GM21529 (cell line): ENCODE measurements at regions not wholly inside any gene's neighbourhood (a gene's known extent, or its start where the extent isn't known, plus 50 kb on each side); places are given as distances from the start of the nearest gene placed in this dataset.
"Not testable (repeated sequence)": the region's sequence is repeated elsewhere in the genome, so short reads cannot be mapped to it uniquely, and the experiment has no call there.

Experiments
- ATAC-seq: cut with Tn5 transposase; IDR thresholded peaks from one replicate; pipeline ENCODE4 v1.9.1; 2021; ENCODE audit not compliant: unreplicated experiment

DNA sequence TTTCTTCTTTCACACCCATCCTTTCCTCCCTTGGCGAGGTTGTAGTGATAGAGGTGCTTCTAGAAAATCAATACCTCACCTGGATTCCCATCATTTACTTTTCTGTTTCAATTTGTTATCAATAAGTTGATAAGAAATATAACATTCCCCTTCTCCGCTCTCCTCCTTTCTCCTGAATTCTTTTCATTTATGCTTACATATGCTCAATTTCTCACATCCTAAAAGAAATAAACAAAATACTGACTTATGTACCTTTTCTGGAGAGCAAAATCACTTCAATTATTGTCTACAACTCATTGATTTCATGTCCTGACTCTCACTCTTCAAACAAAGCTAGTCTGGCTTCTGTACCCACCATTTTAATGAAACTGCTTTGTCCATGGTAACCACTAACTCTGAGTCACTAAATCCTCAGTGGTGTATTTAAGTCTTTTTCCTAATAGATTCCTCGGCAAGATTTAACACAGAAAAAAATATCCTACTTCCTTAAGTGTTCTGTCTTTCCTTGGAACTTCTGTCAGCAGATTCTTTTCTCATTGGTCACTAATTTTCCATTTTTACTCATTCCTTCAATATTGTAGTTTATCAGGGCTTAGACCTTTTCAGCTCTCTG is 289.6 kb downstream of the RFPL4B start:
- no peak for ATAC-seq

DNA sequence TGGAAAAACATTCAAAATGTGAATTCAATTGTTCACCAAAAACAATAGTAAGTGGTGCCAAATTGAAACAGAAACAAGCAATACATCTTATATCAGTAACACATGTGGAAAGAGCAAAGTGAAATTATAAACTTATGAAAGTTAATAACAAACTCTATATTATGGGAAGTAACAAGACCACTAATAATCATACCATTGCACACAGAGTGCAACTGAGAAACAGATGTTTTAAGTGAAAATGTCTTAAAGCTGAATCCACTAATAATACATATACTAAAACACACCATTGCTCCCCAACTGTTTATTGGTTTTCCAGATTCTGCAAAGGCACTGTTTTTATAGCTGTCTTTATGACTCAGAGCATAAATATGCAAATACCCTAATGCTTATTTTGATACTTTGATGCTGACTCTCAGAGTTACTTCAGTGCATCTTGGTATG is 292.3 kb downstream of the RFPL4B start:
- peak; percentile 41 for ATAC-seq

DNA sequence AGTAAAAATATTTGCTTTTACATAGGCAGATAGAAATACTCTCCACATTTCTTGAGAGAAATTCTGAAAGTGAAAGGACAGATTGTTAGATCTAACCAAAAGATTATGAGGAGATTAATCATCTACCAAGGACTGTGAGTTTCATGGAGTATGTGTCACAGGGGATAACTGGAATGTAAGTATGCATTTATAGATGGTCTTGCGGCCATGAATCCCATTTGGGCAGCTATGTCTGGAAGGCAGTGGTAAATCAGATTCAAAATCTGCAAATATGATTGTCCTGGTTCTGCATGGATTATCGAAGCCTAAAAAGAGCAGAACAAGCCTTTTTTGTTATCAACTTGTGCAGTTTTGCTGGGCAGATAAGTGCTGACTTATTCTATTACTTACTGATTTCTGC is 293.8 kb downstream of the RFPL4B start:
- no peak for ATAC-seq

DNA sequence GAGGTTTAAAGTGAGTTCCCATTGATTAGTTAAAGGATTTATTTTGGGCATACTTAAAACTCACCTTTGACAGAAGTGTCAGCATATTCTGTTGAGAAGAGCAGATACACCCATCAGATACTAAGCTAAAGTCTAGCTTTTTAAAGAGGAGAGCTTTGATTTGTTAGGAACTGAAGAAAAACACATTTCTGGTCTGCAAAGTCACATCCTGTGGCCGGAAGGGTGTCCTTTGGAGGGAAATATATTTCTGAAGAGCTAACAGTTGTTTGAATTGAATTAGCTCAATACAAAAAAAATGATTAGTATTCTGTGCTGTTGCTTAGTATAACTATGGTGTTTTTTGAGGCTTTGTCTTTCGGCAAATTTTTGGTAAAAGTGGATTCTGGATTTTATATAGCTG is 302.7 kb downstream of the RFPL4B start:
- no peak for ATAC-seq

DNA sequence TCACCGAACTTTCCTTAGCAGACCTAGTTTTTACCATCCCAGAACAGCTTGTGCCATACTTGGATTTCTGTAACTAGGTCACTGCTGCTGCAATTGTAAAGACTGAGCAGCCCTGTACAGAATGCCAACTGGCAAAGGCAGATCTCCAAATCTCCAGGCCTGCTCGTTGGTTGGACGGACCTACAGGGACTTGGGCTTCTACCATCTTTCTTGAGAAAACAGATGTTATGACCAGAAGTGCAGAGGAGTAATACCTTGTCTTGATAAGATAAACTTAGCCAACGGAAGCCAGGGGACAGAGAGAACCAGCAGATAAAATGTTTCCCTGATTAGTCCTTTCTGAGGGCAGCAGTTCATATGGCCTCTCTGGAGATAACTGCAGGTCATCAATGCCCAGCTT is 304.1 kb downstream of the RFPL4B start:
- ATAC-seq: no peak

DNA sequence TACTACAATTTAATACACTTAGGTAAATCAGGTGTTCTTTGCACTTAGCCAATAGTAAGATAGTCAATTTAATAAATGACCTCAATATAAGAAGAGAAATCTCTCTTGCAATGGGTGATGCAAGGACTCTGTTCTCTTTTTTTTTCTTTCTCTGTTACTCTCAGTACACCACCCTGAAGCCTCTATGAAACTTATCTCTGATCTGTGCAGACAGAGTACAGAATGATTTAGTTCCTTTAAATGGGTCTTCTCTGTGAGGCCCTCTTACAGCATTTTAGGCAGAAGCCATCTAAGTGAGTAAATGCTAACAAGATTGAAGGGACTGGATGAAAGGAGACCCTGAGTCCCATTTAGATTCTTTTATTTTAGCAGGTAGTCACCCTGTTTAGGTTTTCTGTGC is 312.8 kb downstream of the RFPL4B start:
- ATAC-seq: no peak

DNA sequence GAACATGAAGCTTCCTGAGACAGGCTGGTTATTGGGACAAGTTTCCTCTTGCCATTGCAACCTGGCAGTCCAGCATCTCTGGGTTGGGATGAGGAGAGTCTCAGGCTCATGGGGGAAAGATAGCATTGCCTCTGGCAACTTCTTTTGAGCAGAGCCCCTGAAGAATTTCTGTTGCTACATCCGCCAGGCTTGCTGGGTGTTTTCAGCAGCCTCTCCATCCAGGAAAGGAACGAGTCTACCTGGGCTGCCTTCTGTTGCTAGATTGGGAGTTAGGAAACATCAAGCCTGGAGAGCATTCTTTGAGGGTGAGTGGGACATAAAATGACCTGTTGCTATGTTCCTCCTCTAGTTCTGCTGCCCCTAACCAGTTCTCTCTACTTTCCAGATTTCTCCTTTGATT is 313.5 kb downstream of the RFPL4B start:
- no peak for ATAC-seq

DNA sequence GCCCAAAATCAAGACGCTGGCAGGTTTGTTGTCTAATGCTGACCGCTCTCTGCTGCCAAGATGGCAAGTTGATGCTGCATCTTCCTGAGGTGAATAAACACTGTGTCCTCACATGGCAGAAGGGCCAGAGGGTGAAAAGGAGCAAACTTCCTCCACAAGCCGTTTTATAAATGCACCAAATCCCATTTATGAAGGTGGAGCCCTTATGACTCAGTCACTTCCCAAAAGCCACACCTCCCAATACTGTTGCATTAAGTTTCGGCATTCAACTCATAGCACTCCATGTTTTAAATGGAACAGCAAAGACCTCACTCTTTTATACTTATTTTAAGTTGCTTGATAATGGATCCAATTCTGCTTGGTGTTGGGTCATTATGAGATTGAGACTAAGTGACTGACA is 316.6 kb downstream of the RFPL4B start:
- ATAC-seq: no peak

DNA sequence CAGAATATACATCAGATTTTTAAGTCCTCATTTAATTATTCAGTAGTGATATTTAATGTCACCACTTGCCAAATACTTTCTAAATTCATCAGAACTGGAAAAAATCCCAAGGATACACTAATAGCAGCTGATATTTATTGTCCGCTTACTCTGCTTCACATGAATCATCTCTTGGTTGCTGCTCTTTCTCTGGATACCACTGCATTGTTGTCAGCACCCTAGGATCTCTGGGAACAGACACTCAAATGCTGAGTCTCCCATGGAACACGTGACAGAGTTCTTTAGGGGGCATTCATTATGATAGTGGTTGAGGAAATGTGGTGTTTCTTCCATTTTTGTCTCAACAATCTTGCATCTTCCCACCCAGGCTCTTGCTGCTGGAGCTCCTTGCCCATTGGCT is 318.0 kb downstream of the RFPL4B start:
- ATAC-seq: no peak

DNA sequence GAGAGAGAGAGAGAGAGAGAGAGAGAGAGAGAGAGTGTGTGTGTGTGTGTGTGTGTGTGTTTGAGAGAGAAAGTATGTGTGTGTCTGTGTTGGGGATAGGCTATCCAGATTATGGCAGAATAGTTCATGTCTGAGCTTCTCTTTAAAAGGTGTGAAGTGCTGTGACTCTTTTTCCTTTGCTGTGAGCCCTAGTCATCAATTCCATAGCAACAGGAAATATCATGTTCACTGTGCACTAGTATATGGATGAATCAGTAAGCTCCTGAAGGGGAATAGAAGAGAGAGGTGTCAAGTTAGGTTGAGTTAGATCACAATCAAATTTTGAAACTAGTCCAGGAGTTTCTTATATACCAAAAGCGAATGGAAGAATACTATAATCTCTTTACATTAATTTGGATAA is 318.7 kb downstream of the RFPL4B start:
- ATAC-seq: no peak

DNA sequence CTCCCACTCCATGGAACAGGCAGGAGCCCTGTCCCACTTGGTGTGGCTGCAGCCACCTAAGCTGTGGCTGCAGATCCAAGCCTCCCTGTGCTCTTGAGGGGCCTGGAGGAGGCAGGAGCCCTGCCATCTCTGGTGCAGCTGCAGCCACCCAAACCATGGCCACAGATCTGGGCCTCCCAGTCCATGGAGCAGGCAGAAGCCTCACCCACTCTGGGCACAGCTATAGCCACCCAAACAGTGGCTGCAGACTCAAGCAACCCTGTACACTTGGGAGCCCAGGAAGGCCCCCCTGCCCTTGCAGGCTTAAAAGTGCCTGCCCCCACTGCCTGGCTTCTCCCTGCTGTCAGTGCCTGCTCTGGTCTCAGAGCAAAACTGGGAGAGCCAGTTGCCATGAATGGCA is 320.3 kb downstream of the RFPL4B start:
- ATAC-seq: no peak

DNA sequence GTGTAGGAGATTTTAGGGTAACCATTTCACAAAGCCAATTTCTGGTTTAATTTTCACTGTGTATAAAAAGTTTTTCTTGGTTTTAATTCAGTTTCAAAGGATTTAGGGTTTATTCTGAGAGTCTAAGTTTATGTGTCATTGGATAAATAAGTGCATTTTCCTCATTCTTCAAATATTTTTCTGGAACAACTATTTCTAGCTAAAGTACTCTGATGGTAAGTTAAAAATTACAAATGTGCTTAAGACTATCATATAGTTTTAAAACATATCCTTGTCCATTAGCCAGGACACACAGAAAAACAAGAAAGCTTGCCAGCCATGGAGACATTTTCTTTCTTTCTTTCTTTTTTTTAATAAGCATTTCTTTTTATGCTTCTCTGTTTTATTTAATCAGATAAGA is 333.0 kb downstream of the RFPL4B start:
- no peak for ATAC-seq

DNA sequence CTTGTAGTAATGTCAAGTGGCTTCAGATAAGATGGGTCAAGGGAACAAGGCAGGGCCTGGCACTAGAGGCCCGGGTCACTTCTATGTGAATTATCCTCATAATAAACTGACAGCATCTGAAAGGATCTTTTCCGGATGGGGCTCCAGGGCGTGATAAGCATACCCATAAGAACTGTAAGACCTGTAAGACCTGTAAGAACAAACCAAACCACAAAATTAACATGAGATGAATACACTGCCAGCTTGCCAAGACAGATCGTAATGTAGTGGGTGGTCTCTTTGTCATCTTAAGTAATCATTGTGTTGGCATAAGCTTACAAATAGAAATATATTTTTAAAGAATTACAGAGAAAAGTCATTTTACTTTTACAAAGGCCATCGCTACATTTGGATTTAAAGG is 334.9 kb downstream of the RFPL4B start:
- no peak for ATAC-seq

DNA sequence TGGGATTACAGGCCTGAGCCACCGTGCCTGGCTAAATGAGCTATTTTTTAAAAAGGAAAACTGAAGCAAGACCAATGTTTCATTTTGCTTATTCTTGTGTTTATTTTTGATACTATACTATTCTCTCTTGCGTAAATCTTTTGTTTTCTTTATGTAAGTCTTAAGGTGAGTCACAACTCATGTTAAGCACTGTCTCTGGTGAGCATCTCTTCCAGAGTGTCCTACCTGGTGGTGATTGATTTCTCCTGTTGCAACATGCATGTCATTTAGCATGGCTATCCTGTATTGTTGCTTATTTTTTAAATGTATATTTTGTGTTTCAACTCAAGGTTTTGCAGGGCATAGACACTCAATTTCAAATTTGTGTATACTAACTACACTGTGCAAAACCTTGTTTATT is 336.0 kb downstream of the RFPL4B start:
- no peak for ATAC-seq

DNA sequence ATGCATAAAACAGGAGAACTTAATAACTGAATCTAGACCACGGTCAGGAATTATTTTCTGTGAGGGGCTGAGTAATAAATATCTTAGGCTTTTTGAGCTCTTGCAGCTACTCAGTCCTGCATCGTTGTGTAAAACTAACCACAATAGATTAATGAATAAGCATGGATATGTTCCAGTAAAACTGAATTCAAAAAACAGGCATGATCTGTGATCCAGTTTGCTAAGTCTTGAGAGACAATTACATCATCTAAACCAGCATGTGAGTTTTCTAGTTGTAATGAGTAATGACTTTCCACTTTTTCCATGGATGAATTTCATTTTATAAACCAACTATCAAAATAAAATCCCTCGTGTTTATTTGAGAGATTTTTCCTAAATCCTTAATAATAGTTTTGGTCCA is 336.8 kb downstream of the RFPL4B start:
- ATAC-seq: no peak

DNA sequence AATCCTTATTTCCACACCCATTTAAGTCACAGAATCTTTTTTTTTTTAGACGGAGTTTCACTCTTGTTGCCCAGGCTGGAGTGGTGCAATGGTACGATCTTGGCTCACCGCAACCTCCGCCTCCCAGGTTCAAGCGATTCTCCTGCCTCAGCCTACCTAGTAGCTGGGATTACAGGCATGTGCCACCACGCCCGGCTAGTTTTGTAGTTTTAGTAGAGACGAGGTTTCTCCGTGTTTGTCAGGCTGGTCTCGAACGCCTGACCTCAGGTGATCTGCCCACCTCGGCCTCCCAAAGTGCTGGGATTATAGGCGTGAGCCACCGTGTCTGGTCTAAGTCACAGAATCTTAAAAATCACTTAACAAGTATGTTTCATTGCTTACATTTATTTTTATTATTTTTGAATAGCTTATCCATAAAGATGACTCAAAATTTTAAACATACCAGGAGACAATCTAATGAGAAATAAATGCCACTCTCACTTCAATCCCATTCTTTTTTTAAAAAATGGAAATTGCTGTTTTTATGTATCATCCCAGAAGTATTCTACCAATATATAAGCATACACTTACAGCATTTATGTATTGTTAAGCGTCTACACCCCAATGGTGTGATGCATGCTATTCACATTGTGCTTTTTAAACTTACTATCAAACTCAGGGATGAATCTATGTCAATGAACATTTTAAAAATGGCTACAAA is 338.5 kb downstream of the RFPL4B start:
- not testable (repeated sequence) for ATAC-seq

DNA sequence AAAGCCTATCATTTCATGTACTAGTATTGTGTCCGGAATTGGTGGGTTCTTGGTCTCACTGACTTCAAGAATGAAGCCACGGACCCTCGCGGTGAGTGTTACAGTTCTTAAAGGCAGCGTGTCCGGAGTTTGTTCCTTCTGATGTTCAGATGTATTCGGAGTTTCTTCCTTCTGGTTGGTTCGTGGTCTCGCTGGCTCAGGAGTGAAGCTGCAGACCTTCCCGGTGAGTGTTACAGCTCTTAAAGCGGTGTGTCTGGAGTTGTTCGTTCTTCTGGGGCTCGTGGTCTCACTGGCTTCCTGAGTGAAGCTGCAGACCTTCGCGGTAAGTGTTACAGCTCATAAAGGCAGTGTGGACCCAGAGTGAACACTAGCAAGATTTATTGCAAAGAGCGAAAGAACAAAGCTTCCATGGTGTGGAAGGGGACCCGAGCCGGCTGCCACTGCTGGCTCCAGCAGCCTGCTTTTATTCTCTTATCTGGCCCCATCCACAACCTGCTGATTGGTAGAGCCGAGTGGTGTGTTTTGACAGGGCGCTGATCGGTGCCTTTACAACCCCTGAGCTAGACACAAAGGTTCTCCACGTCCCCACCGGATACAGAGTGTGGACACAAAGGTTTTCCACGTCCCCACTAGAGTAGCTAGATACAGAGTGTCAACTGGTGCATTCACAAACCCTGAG is 341.5 kb downstream of the RFPL4B start:
- not testable (repeated sequence) for ATAC-seq

DNA sequence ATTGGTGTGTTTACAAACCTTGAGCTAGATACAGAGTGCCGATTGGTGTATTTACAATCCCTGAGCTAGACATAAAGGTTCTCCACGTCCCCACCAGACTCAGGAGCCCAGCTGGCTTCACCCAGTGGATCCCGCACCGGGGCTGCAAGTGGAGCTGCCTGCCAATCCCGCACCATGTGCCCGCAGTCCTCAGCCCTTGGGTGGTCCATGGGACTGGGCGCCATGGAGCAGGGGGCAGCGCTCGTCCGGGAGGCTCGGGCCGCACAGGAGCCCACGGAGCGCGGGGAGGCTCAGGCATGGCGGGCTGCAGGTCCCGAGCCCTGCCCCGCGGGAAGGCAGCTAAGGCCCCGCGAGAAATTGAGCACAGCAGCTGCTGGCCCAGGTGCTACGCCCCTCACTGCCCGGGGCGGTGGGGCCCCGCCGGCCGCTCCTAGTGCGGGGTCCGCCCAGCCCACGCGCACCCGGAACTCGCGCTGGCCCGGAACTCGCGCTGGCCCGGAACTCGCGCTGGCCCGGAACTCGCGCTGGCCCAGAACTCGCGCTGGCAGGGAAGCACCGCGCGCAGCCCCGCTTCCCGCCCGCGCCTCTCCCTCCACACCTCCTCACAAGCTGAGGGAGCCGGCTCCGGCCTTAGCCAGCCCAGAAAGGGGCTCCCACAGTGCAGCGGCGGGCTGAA is 342.2 kb downstream of the RFPL4B start:
- not testable (repeated sequence) for ATAC-seq

DNA sequence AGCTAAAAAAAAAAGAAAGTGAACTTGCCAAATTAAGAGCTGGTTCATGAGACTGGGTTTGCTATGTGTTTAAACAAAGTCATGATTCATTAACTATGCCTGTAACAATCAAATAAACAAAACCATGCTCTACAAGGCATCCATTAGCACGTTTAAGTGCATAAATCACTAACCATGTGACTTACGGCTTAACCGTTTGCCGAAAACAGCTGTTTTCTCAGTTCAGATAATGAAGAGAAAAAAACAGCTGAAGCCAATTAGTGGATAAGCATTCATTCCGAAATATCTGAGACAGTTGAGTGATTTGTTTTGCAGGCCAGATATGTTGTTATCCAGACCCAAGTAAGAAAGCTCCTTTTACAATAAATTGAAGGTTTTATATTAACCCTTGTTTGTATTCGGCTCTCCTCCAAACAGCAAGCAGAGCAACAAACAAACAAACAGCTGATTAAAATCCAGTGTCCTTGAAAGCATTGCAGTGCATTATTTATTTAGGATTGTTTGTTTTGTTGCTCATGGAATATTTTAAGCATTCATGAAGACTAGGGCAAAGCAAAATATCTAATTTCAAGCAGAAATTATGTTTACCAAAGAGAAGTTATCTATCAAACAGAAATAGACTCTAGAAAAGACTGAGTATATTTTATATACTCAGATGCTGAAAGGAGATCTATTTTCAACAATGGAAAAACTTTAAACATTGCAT is 343.5 kb downstream of the RFPL4B start:
- no peak for ATAC-seq

DNA sequence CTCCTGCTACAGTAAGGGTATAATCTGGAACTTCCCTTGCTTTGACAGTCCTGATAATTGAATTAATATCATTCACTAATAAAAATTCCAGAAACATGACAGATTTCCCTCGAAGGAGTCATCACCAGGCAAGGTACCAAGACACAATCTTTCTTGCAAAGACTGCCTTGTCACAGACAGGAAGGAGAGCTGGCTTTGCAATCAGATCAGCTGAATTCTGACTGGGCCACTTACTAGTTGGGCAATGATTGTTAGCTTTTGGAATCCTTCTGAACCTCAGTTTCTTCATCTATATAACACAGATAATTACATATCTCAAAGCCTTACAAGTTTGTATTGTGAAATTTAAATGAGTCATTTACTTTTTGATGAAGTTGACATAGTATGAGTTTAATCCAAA is 344.2 kb downstream of the RFPL4B start:
- no peak for ATAC-seq

DNA sequence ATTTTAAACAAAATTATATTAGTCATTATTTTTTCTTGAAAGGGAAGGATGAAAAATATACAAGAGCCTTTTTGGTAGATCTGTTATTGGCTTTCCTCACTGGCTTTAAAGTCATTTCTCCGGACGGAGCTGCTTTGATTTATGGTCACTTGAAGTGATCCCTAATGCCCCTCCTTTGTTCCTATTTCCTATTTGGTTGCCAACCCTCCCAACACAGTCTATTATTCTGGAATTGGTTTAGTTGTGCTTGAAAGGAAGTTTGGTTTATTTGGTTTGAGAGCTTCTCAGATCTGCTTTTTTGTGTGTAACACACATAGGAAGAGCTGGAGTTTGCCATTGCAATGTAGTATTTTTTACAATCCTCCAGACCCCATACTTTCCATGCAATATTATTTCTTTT is 347.9 kb downstream of the RFPL4B start:
- ATAC-seq: no peak
